Trophoblast cell (in vitro differentiated cells and primary cell): ENCODE measurements at regions not wholly inside any gene's neighbourhood (a gene's known extent, or its start where the extent isn't known, plus 50 kb on each side); places are given as distances from the start of the nearest gene placed in this dataset.
"Not testable (repeated sequence)": the region's sequence is repeated elsewhere in the genome, so short reads cannot be mapped to it uniquely, and the experiment has no call there.

Experiments used
- DNase-seq, 2 donors: peaks; one replicate each; pipeline ENCODE4 v3.0.0-alpha.2; 2016
- H2AFZ ChIP-seq: 2 replicates; pipeline ENCODE4 v1.6.1; 2013; ENCODE audit warnings: low read length, moderate library complexity, mild to moderate bottlenecking; ENCODE audit not compliant: insufficient read depth, poor library complexity
- H2AK5ac ChIP-seq: 2 replicates; pipeline ENCODE4 v1.6.1; 2013; ENCODE audit warnings: mild to moderate bottlenecking, low read length
- H2BK120ac ChIP-seq: 2 replicates; pipeline ENCODE4 v1.6.1; 2013; ENCODE audit warnings: low read length, mild to moderate bottlenecking, moderate library complexity; ENCODE audit not compliant: insufficient read depth, poor library complexity
- H2BK12ac ChIP-seq: 2 replicates; pipeline ENCODE4 v1.6.1; 2013; ENCODE audit warnings: mild to moderate bottlenecking, low read length, moderate library complexity
- H2BK5ac ChIP-seq: 2 replicates; pipeline ENCODE4 v1.6.1; 2013; ENCODE audit warnings: low read length, low read depth, moderate library complexity, mild to moderate bottlenecking; ENCODE audit not compliant: poor library complexity
- H3K14ac ChIP-seq: 2 replicates; pipeline ENCODE4 v1.6.1; 2013; ENCODE audit warnings: mild to moderate bottlenecking, low read length
- H3K18ac ChIP-seq: 2 replicates; pipeline ENCODE4 v1.6.1; 2013; ENCODE audit warnings: mild to moderate bottlenecking, low read length
- H3K23ac ChIP-seq: 2 replicates; pipeline ENCODE4 v1.6.1; 2013; ENCODE audit warnings: low read length
- H3K27ac ChIP-seq: 2 replicates; pipeline ENCODE4 v1.5.1; 2013; ENCODE audit warnings: low read depth, mild to moderate bottlenecking, inconsistent platforms, low read length, moderate library complexity
- H3K27me3 ChIP-seq: 2 replicates; pipeline ENCODE4 v1.6.1; 2013; ENCODE audit warnings: inconsistent platforms, mild to moderate bottlenecking, low read length, moderate library complexity; ENCODE audit not compliant: insufficient read depth
- H3K36me3 ChIP-seq, 2 experiments: 1 replicate in 1 of 2; 2 replicates in 1 of 2; pipeline ENCODE4 v1.6.1; 2013; ENCODE audit warnings: low read length in 2 of 2, mild to moderate bottlenecking in 2 of 2, moderate library complexity in 1 of 2; ENCODE audit not compliant: insufficient read depth in 2 of 2, control insufficient read depth in 1 of 2
- H3K4ac ChIP-seq: 2 replicates; pipeline ENCODE4 v1.6.1; 2013; ENCODE audit warnings: low read depth, mild to moderate bottlenecking, low read length, moderate library complexity
- H3K4me1 ChIP-seq, 2 experiments: 1 replicate in 1 of 2; 2 replicates in 1 of 2; pipeline ENCODE4 v1.6.1; 2013; ENCODE audit warnings: low read length in 2 of 2, mild to moderate bottlenecking in 2 of 2, moderate library complexity in 1 of 2; ENCODE audit not compliant: insufficient read depth in 2 of 2, control insufficient read depth in 1 of 2
- H3K4me2 ChIP-seq: 2 replicates; pipeline ENCODE4 v1.6.1; 2013; ENCODE audit warnings: inconsistent platforms, mild to moderate bottlenecking, low read length, moderate library complexity
- H3K4me3 ChIP-seq: 2 replicates; pipeline ENCODE4 v1.5.1; 2013; ENCODE audit warnings: mild to moderate bottlenecking, low read depth, low read length, inconsistent platforms
- H3K79me1 ChIP-seq: one replicate; pipeline ENCODE4 v1.6.1; 2013; ENCODE audit warnings: low read length
- H3K79me2 ChIP-seq: 2 replicates; pipeline ENCODE4 v1.6.1; 2013; ENCODE audit warnings: low read length, mild to moderate bottlenecking; ENCODE audit not compliant: control insufficient read depth, insufficient read depth, poor library complexity
- H3K9ac ChIP-seq: 2 replicates; pipeline ENCODE4 v1.6.1; 2013; ENCODE audit warnings: mild to moderate bottlenecking, low read length
- H3K9me3 ChIP-seq: 2 replicates; pipeline ENCODE4 v1.6.1; 2013; ENCODE audit warnings: low read depth, mild to moderate bottlenecking, control low read depth, inconsistent platforms, low read length; ENCODE audit not compliant: insufficient read depth
- H4K12ac ChIP-seq: 2 replicates; pipeline ENCODE4 v1.6.1; 2013; ENCODE audit warnings: low read depth, mild to moderate bottlenecking, low read length, moderate library complexity
- H4K8ac ChIP-seq: 2 replicates; pipeline ENCODE4 v1.6.1; 2013; ENCODE audit warnings: low read depth, mild to moderate bottlenecking, low read length, moderate library complexity
- H4K91ac ChIP-seq: one replicate; pipeline ENCODE4 v1.6.1; 2013; ENCODE audit warnings: low read depth, mild to moderate bottlenecking, low read length, moderate library complexity
- WGBS: extraction: QIAGEN DNeasy Blood & Tissue Kit; methylation state at CpG from one replicate; pipeline ENCODE4 v1.1.7; 2013; ENCODE audit warnings: missing lambda C conversion rate; ENCODE audit not compliant: insufficient read length, insufficient coverage; ENCODE audit errors: extremely low coverage; 5-methylcytosine and 5-hydroxymethylcytosine counted together

GRCh38 chr10:48084446-48084845 lies 84.9 kb upstream of the FAM25C start:
- not testable (repeated sequence) for DNase-seq, H3K27ac ChIP-seq, H4K91ac ChIP-seq, H3K4me3 ChIP-seq, H3K9me3 ChIP-seq, H2BK120ac ChIP-seq, H3K36me3 ChIP-seq, H3K27me3 ChIP-seq, H3K23ac ChIP-seq, H2AK5ac ChIP-seq, H2BK12ac ChIP-seq, H3K9ac ChIP-seq, H3K79me2 ChIP-seq, H3K4ac ChIP-seq, H4K12ac ChIP-seq, H3K18ac ChIP-seq, H3K79me1 ChIP-seq, H3K4me1 ChIP-seq, H3K4me2 ChIP-seq, H3K14ac ChIP-seq, H4K8ac ChIP-seq, H2BK5ac ChIP-seq, H2AFZ ChIP-seq
- WGBS, result no CpG with 5 or more reads among the region's 1 CpG

GRCh38 chr10:48071228-48071627 lies 71.6 kb upstream of the FAM25C start:
- WGBS, result no CpG with 5 or more reads among the region's 2 CpGs

GRCh38 chr10:48063944-48064625 lies 64.5 kb upstream of the FAM25C start:
- not testable (repeated sequence) for H2BK120ac ChIP-seq, H3K27me3 ChIP-seq, H3K9ac ChIP-seq, H3K23ac ChIP-seq, H3K4me3 ChIP-seq, H2BK12ac ChIP-seq, H3K4me2 ChIP-seq, H4K8ac ChIP-seq, H2BK5ac ChIP-seq, H3K4me1 ChIP-seq, H3K18ac ChIP-seq, H3K79me1 ChIP-seq, H3K79me2 ChIP-seq, H2AK5ac ChIP-seq, H4K12ac ChIP-seq, H3K36me3 ChIP-seq, H2AFZ ChIP-seq, DNase-seq, H3K4ac ChIP-seq, H3K27ac ChIP-seq, H3K9me3 ChIP-seq, H4K91ac ChIP-seq, H3K14ac ChIP-seq
- WGBS, result no CpG with 5 or more reads among the region's 10 CpGs

More at GRCh38 chr10:48071228-48071627, 71.6 kb upstream of the FAM25C start:
- H4K91ac ChIP-seq, H3K14ac ChIP-seq, H3K9me3 ChIP-seq, H3K4me2 ChIP-seq, H3K4me3 ChIP-seq, H2AFZ ChIP-seq, H3K23ac ChIP-seq, DNase-seq, H2BK120ac ChIP-seq, H3K18ac ChIP-seq, H3K79me1 ChIP-seq, H4K8ac ChIP-seq, H3K36me3 ChIP-seq, H3K4me1 ChIP-seq, H3K4ac ChIP-seq, H2BK5ac ChIP-seq, H3K79me2 ChIP-seq, H3K27ac ChIP-seq, H3K9ac ChIP-seq, H2AK5ac ChIP-seq, H3K27me3 ChIP-seq, H2BK12ac ChIP-seq, H4K12ac ChIP-seq: not testable (repeated sequence)

GRCh38 chr10:48055395-48055794 lies 55.8 kb upstream of the FAM25C start:
- H2AFZ ChIP-seq, H3K27me3 ChIP-seq, H3K4me2 ChIP-seq, H3K79me1 ChIP-seq, H3K36me3 ChIP-seq, H3K14ac ChIP-seq, H2BK5ac ChIP-seq, H3K4ac ChIP-seq, H4K12ac ChIP-seq, H3K23ac ChIP-seq, H3K18ac ChIP-seq, H2BK120ac ChIP-seq, H4K91ac ChIP-seq, H4K8ac ChIP-seq, H3K79me2 ChIP-seq, H3K9me3 ChIP-seq, H3K9ac ChIP-seq, H2BK12ac ChIP-seq, H3K27ac ChIP-seq, H3K4me3 ChIP-seq, H3K4me1 ChIP-seq, DNase-seq, H2AK5ac ChIP-seq: not testable (repeated sequence)
- no CpG with 5 or more reads among the region's 3 CpGs for WGBS
